ENCODE measurements at regions not wholly inside any gene's neighbourhood (a gene's known extent, or its start where the extent isn't known, plus 50 kb on each side); places are given as distances from the start of the nearest gene placed in this dataset.

DNA sequence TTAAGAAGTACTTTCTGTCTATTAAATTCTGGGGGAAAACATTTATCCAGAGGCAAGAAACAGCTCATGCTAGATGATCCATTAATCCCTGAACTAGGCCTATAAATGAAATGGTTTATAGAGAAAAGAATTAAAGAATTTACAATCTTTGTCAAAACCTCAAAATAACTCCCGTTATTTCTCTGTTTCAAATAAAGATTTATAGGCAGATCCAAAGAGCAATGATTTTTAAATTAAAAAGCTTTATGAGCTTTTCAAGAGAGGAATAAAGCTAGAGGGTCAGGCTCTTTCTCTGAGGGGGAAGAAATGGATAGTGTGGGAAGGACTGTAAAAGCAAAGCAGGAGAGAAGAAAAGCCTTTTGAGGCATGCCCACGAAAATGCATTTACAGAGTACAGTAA, 82.5 kb upstream of the OGFRL1 start:
- TF ChIP-seq POLR2A (IDR thresholded peaks at IDR 0.05), result no peak
- no peak for TF ChIP-seq CTCF (IDR thresholded peaks at IDR 0.05)
- TF ChIP-seq EP300 (IDR thresholded peaks at IDR 0.05), result no peak

Data from tibial nerve (tissue), 4 donors.